SK-N-SH (cell line): ENCODE measurements at regions not wholly inside any gene's neighbourhood (a gene's known extent, or its start where the extent isn't known, plus 50 kb on each side); places are given as distances from the start of the nearest gene placed in this dataset.
A peak's percentile ranks its signal among the peaks of the same experiment; 100 is the strongest.

ENCODE experiments used
- CTCF ChIA-PET: fragments of 300-600, 350-600 bp; formaldehyde crosslinking; extraction: SDS; loops from one replicate; lab custom pipeline; 2021; lab: Yijun Ruan, JAX
- POLR2A ChIA-PET: fragments of 350-600 bp; sonication (Branson Sonifier 250); formaldehyde crosslinking; extraction: SDS; loops from one replicate; lab custom pipeline; 2020; ENCODE audit warnings: antibody characterized with exemption, inconsistent platforms; lab: Yijun Ruan, JAX
- DNase-seq: peaks from one replicate; pipeline ENCODE4 v3.0.0; 2012
- H2AFZ ChIP-seq: fragments of 200-600 bp; sonication (generic); 2 replicates; pipeline ENCODE4 v1.8.1; 2016; ENCODE audit warnings: antibody characterized with exemption, mild to moderate bottlenecking, low read depth
- H3F3A ChIP-seq: fragments of 200-600 bp; sonication (generic); replicated peaks from 2 replicates; pipeline ENCODE3; 2016; ENCODE audit warnings: antibody characterized with exemption, mild to moderate bottlenecking; ENCODE audit not compliant: insufficient read depth
- H3K27ac ChIP-seq, 2 experiments: fragments of 200-500 bp in 1 of 2; fragments of 200-600 bp in 1 of 2; sonication (Bioruptor generic) in 1 of 2; sonication (generic), shearing (Covaris generic) in 1 of 2; 2 replicates each; pipeline versions ENCODE4 v1.5.1 to v1.6.1; 2014 to 2016; ENCODE audit warnings: low read depth in 2 of 2, inconsistent platforms in 1 of 2, low read length in 1 of 2, mild to moderate bottlenecking in 1 of 2, mixed read lengths in 1 of 2
- H3K27me3 ChIP-seq: fragments of 200-600 bp; sonication (generic), shearing (Covaris generic); 2 replicates; pipeline ENCODE4 v1.6.1; 2016; ENCODE audit warnings: mixed run types; ENCODE audit not compliant: insufficient read depth
- H3K36me3 ChIP-seq, 2 experiments: fragments of 200-500 bp in 1 of 2; fragments of 200-600 bp in 1 of 2; sonication (Bioruptor generic) in 1 of 2; sonication (generic) in 1 of 2; replicated peaks in 1 of 2; 2 replicates each; pipeline versions ENCODE3 to v1.5.1; 2014 to 2016; ENCODE audit warnings: low read length in 1 of 2, mild to moderate bottlenecking in 1 of 2; ENCODE audit not compliant: insufficient read depth in 2 of 2, control insufficient read depth in 1 of 2
- H3K4me1 ChIP-seq, 2 experiments: fragments of 200-500 bp in 1 of 2; fragments of 200-600 bp in 1 of 2; sonication (Bioruptor generic) in 1 of 2; sonication (generic), shearing (Covaris generic) in 1 of 2; 2 replicates each; pipeline versions ENCODE4 v1.5.1 to v1.6.1; 2014 to 2016; ENCODE audit warnings: low read depth in 1 of 2, low read length in 1 of 2, mixed run types in 1 of 2; ENCODE audit not compliant: insufficient read depth in 2 of 2, control insufficient read depth in 1 of 2
- H3K4me2 ChIP-seq: fragments of 200-600 bp; sonication (generic), shearing (Covaris generic); 2 replicates; pipeline ENCODE4 v1.6.1; 2017; ENCODE audit warnings: mixed run types
- H3K4me3 ChIP-seq, 2 experiments: fragments of 200-500 bp in 1 of 2; fragments of 200-600 bp in 1 of 2; sonication (Bioruptor generic) in 1 of 2; sonication (generic), shearing (Covaris generic) in 1 of 2; 2 replicates each; pipeline versions ENCODE4 v1.5.1 to v1.8.1; 2014 to 2016; ENCODE audit warnings: low read depth in 2 of 2, inconsistent platforms in 1 of 2, low read length in 1 of 2, mild to moderate bottlenecking in 1 of 2, mixed read lengths in 1 of 2, moderate library complexity in 1 of 2
- H3K79me2 ChIP-seq: fragments of 200-600 bp; sonication (generic); 2 replicates; pipeline ENCODE4 v1.8.1; 2017; ENCODE audit warnings: mild to moderate bottlenecking; ENCODE audit not compliant: insufficient read depth
- H3K9ac ChIP-seq: fragments of 200-600 bp; sonication (generic); 2 replicates; pipeline ENCODE4 v1.6.1; 2017; ENCODE audit warnings: mixed run types
- H3K9me2 ChIP-seq: fragments of 200-600 bp; sonication (generic); 2 replicates; pipeline ENCODE4 v1.6.1; 2017; ENCODE audit warnings: mixed run types
- H3K9me3 ChIP-seq: fragments of 200-600 bp; sonication (generic); 2 replicates; pipeline ENCODE4 v1.6.1; 2017; ENCODE audit warnings: mixed run types, mild to moderate bottlenecking, moderate library complexity
- H4K20me1 ChIP-seq: fragments of 200-600 bp; sonication (generic); 2 replicates; pipeline ENCODE4 v1.6.1; 2017; ENCODE audit warnings: mild to moderate bottlenecking, mixed run types; ENCODE audit not compliant: insufficient read depth
- CHD2 ChIP-seq: fragments of 150-350 bp; IDR thresholded peaks from 2 replicates; pipeline ENCODE4 v1.6.1; 2018; ENCODE audit warnings: low read length; ENCODE audit not compliant: partially characterized antibody
- ELF1 ChIP-seq: IDR thresholded peaks from 2 replicates; pipeline ENCODE4 v1.4.0; 2012
- EP300 ChIP-seq, 2 experiments: IDR thresholded peaks; 2 replicates each; pipeline versions ENCODE4 v1.4.0 to v1.6.1; 2012; ENCODE audit warnings: borderline replicate concordance in 1 of 2, low read depth in 1 of 2, low read length in 1 of 2
- FOSL2 ChIP-seq: IDR thresholded peaks from 2 replicates; pipeline ENCODE4 v1.4.0; 2012; ENCODE audit warnings: low read depth, mild to moderate bottlenecking, moderate library complexity, borderline replicate concordance
- JUND ChIP-seq: IDR thresholded peaks from 2 replicates; pipeline ENCODE4 v1.4.0; 2012
- MEF2A ChIP-seq: IDR thresholded peaks from 2 replicates; pipeline ENCODE4 v1.4.0; 2012; ENCODE audit warnings: low read depth, borderline replicate concordance
- NFIC ChIP-seq: IDR thresholded peaks from 2 replicates; pipeline ENCODE4 v1.4.0; 2012; ENCODE audit warnings: borderline replicate concordance
- PBX3 ChIP-seq: IDR thresholded peaks from 2 replicates; pipeline ENCODE4; 2012
- RAD21 ChIP-seq: IDR thresholded peaks from 2 replicates; pipeline ENCODE4 v1.6.1; 2012; ENCODE audit warnings: mild to moderate bottlenecking, low read length
- RXRA ChIP-seq: IDR thresholded peaks from 2 replicates; pipeline ENCODE4 v1.4.0; 2012; ENCODE audit warnings: low read depth, mild to moderate bottlenecking, borderline replicate concordance
- SMC3 ChIP-seq: IDR thresholded peaks from 2 replicates; pipeline ENCODE4 v1.6.1; 2012; ENCODE audit warnings: low read depth, low read length, improper control_type of control experiment
- TCF12 ChIP-seq: IDR thresholded peaks from 2 replicates; pipeline ENCODE4 v1.4.0; 2012
- TEAD4 ChIP-seq: IDR thresholded peaks from 2 replicates; pipeline ENCODE4 v1.4.0; 2012; ENCODE audit warnings: mild to moderate bottlenecking, borderline replicate concordance; ENCODE audit not compliant: insufficient read depth
- USF1 ChIP-seq: IDR thresholded peaks from 2 replicates; pipeline ENCODE4 v1.4.0; 2012; ENCODE audit warnings: low read depth, borderline replicate concordance
- ZBTB33 ChIP-seq: IDR thresholded peaks from 2 replicates; pipeline ENCODE4 v1.4.0; 2012; ENCODE audit warnings: low read depth, borderline replicate concordance
- WGBS: methylation state at CpG from one replicate; pipeline ENCODE4 v1.1.6; 2017; ENCODE audit warnings: low lambda C conversion rate; 5-methylcytosine and 5-hydroxymethylcytosine counted together

GRCh38 chr21:16794950-16795349 lies 717.9 kb upstream of the CXADR start:
- DNase-seq, result no peak
- POLR2A ChIA-PET, result no interaction called here

GRCh38 chr21:16796776-16797175 lies 716.1 kb upstream of the CXADR start:
- no peaks in the 10 kb centered on the region for H3K27me3 ChIP-seq
- peaks cover 6% of the 10 kb centered on the region for H3F3A ChIP-seq
- no peak overlapping the region for H3K4me3 ChIP-seq
- H3K9me2 ChIP-seq, result no peaks in the 10 kb centered on the region
- POLR2A ChIA-PET, result no interaction called here
- peaks cover 0 to 3% of the 10 kb centered on the region in 2 experiments; a peak in 1 of 4 replicates for H3K4me1 ChIP-seq
- no peak for DNase-seq
- no peak overlapping the region for H3K27ac ChIP-seq
- H3K79me2 ChIP-seq, result no peaks in the 10 kb centered on the region
- CTCF ChIA-PET, result interaction anchor here (0.5 kb wide), 1 partner anchor 620 kb away, joined by 3 read pairs; no protein-coding TSS in a partner anchor
- H3K36me3 ChIP-seq, result no peaks in the 10 kb centered on the region
- H3K9me3 ChIP-seq, result no peaks in the 10 kb centered on the region
- H2AFZ ChIP-seq, result no peak overlapping the region
- TF ChIP-seq SMC3 (no peak), ZBTB33 (no peak), MEF2A (no peak)
- H3K4me2 ChIP-seq, result no peak overlapping the region
- H3K9ac ChIP-seq, result no peak overlapping the region
- H4K20me1 ChIP-seq, result no peaks in the 10 kb centered on the region

More at GRCh38 chr21:16794950-16795349, 717.9 kb upstream of the CXADR start:
- Histone ChIP-seq H3K79me2 (no peaks in the 10 kb centered on the region), H3K4me1 (peaks cover 0 to 3% of the 10 kb centered on the region in 2 experiments; a peak in 1 of 4 replicates), H4K20me1 (no peaks in the 10 kb centered on the region), H3F3A (peaks cover 6% of the 10 kb centered on the region), H3K9ac (no peak overlapping the region), H3K36me3 (no peaks in the 10 kb centered on the region), H2AFZ (no peak overlapping the region), H3K27ac (peak overlapping the region in 1 of 2 experiments; percentile 54; a peak in 2 of 4 replicates), H3K4me3 (no peak overlapping the region), H3K27me3 (no peaks in the 10 kb centered on the region), H3K9me2 (no peaks in the 10 kb centered on the region), H3K9me3 (no peaks in the 10 kb centered on the region), H3K4me2 (0 out of 2 replicates have a peak overlapping the region, but pooled peaks have one; percentile 5)
- TF ChIP-seq EP300 (IDR thresholded peaks at IDR 0.05; ENCODE audit: borderline replicate concordance in 1 of 2, low read depth in 1 of 2, low read length in 1 of 2) (peak in 1 of 2 experiments; percentile 80; a peak in 2 of 4 replicates), NFIC (peak; percentile 63), PBX3 (peak; percentile 74), JUND (peak; percentile 88), USF1 (no peak), TEAD4 (peak; percentile 69; the same call in 1 of the 2 replicates), CHD2 (no peak), RXRA (peak; percentile 65; the same call in 1 of the 2 replicates), RAD21 (no peak), ELF1 (peak; percentile 16; the same call in 1 of the 2 replicates), TCF12 (peak; percentile 61; the same call in 1 of the 2 replicates), FOSL2 (peak; percentile 95)
- CTCF ChIA-PET, result no interaction called here
- 6% methylated on average over 3 of the region's 3 CpGs for WGBS
